NCI-H748 treated with DMSO at 0.1 percent for 48 hours (cell line): ENCODE measurements at regions not wholly inside any gene's neighbourhood (a gene's known extent, or its start where the extent isn't known, plus 50 kb on each side); places are given as distances from the start of the nearest gene placed in this dataset.

Source experiments
- DNase-seq: peaks from one replicate; lab custom pipeline; 2025; lab: John Stamatoyannopoulos, UW

DNA sequence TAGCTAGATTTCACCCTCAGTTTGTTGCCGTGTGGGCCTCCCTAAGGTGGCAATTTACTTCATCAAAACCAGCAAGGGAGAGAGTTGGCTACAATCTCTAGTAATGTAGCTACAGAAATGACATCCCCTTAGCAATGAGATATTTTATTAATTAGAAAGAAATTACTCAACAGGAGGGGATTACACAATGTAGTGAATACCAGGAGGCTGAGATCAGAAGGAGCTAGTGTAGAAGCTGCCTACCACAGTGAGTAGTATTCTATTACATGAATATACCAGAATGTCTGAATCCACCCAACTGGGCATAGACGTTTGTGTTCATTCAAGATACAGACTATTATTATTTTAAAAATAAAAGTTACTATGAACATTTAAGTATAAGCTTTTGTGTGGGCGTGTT lies 868.2 kb upstream of the CXADR start:
- DNase-seq = no peak

DNA sequence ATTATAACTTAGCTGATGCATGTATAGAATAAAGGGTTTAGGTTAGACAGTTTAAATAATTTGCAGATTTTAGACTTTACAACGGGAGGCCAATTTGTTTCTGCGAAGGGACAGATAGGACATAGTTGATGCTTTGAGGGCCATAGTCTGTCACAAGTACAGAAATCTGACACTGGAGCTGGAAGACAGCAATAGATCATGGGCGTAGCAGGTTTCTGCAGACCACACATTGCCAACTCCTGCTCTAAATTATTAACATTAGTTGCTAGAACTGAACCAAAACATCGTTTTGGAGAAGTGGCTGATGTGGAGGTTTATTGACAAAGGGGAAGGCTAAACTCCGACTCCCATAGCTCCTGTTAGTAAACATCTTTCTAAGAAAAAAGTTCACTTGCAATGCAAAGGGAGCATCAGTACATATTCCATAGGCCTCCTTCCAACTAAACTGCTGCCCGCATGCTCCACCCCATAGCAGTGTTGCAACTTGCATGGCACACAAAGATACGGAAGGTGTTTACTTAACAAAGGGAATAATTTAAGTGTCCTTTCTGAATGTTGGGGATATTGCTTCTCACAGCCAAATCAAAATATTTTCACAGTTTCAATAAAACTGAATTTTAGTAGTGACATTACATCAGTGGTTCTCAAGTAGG lies 862.0 kb upstream of the CXADR start:
- no peak for DNase-seq

DNA sequence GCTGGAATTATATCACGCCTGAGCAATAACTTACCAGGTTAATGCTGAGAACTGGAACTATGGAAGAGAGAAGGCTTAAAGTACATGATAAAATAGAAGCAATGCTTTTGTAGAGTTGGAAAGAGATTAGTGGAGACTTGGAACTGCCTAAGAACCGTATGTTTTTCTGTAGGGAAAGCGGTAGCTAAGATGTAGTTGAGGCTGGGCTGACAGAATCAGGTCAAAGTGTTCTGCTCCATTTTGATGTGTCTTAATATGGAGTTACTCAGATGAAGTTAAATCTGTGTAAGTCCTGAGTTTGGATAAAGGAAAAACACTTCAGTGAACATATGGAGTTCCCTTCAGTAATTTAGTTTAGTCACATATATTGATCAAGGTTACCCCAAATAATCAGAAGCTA lies 860.9 kb upstream of the CXADR start:
- DNase-seq = no peak

DNA sequence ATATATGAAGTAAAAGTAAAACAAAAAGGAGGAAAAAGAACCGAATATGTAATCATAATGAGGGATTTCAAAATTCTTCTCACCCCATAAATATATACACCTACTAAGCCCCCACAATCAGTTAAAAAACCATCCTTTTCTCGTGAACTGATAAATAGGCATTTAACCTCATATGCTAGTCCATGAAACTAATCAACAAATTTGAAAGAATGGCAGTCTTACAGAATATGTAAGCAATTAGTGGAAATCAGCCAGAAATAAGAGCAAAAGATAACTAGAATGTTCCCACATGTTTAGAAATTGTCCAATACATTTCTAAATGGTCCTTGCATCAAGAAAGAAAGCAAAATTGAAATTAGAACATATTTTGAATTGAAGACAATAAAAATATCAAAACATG lies 849.4 kb upstream of the CXADR start:
- DNase-seq = no peak

DNA sequence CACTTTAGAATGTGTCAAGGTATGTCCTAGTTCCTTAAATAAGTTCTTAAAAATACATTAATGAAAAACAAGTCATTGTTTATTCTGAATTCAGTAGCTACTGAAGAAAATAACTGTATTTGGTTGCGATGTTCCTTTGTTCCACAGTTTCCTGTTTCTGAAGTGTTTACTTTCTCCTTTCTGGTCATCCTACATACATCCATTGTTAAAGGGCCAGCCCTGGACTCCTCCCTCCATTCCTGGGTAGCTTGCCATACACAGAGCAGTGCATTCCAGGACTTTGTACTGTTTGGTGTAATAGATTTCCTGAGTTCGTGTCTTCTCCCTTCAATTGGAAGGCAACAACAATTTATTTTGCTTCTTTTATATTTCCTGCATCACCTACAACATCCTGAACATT lies 845.4 kb upstream of the CXADR start:
- DNase-seq = no peak

DNA sequence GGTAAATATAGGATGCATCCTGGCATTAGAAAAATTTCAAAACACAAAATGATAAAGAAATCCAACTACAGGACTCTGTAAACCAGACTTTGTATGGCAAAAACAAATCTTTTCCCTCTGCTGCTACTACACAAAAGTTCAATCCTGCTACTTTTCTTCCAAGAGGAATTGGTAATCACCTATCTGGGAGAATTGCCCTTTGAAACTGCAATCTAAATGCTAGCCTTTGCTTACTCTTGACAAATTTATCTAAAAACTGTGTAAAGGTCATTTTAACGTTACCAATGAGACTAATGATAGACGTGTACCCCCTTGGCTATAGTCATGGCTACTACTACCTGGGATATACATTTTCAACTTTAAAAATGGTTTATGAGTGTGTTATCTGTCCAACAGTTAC lies 837.9 kb upstream of the CXADR start:
- DNase-seq = no peak

DNA sequence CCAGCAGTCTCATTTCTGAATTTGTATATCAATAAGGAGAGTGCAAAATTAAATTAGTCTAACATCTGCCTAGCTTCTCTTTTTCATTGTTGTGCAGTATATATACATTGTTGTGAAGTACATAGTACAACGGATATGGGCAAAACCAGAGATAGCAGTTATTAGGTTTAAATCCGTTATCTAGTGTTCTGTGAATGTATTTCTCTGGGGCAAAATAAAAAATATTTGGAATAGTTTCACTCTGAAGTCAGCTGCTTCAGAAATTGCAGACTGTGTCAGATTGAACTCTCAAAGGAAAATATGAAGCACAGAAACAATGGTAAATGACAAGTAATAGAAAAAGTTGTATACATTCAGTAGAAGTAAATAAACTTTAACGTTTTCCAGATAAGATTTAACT lies 836.5 kb upstream of the CXADR start:
- DNase-seq = no peak

DNA sequence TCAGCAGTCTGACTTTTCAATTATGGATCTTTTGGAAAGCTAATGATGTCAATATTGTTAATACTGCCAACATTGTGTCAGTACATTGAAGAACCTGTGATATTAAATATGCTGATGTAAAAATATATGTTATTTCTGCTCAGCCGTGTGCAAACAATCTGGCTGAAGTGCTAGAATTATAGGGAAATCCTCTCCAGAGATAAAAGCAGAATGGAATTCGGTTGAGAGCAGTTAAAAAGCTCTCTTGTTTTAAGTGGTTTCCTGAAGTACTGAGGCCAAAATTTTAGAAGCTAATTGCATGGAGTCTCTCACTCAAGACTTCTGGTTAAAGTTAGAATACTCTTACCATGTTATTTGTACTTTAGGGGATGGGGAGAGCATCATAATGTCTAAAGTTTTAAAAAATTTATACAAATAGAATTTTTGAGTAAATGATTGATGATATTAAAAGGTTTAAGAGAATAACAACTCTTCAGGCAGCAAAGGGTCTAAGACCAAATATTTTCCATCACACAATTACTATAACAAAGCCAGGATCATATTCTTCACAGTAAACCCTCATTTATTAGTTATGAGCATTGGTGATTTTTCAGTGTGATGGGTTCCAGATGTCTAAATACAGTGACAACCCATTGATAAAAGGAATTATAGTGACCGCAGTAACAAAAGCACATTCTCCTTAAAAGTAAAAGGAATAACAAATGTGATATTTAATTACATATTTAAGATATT lies 834.2 kb upstream of the CXADR start:
- no peak for DNase-seq

DNA sequence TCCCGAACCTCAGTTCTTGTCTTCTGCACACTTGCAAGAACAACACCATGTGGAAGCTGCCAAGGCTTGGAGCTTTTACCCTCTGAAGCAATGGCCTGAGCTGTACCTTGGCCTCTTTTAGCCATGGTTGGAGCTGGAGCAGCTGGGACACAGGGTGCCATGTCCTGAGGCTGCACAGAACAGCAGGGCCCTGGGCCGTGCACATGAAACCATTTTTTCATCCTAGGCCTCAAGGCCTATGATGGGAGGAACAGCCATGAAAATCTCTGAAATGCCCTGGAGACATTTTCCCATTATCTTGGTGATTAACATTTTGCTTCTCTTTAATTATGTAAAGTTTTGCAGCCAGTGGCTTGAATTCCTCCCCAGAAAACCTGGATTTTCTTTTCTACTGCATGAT lies 817.8 kb upstream of the CXADR start:
- no peak for DNase-seq

DNA sequence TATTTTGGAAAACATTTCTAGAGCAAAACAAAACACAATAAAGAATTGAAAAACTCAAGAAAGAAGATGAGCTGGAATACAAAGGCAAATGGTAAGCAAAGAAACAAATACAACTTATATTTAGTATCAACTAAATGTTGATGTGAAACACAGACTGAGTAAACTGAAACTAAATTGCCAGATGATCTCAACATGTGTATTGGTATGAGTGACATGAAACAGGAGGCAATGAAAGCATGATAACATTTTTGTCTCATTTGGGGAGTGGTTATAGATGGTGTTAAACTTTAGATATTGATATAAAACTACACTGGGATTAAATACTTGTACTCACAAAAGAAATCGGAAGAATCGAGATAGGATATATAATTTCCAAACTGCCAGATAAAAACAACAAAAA lies 805.6 kb upstream of the CXADR start:
- no peak for DNase-seq

DNA sequence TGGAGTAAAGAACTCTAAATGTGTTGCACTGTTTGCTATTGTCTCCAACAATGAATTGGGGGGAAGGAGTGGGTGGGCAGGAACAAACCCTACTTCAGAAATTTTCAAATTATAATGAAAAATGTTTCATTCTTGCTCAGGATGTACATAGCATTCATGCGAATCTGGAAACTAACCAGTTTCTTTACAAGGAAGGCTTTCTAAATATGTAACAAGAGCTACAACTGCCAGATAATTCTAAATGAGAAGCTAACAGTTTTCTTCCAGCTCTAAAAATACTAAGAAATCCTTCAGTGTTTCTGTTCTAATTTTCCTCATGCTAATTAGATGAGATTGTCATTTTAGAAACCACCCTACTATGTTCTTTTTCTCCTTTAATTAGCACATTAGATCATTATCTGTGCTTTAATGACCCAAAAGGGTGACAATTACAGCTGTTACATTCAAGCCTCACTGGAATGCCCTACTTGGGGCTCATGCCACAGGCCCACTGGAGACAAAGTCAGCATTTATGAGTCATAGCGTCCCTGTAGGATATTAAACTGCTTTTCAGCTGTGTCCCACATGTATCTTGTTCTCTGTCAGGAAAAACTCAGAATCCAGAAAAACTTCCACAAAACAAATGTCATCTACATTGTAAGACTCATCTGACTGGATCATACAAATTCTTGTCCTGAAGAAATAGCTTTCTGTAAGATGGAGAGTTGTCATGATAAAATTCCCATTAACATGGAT lies 804.6 kb upstream of the CXADR start:
- no peak for DNase-seq

DNA sequence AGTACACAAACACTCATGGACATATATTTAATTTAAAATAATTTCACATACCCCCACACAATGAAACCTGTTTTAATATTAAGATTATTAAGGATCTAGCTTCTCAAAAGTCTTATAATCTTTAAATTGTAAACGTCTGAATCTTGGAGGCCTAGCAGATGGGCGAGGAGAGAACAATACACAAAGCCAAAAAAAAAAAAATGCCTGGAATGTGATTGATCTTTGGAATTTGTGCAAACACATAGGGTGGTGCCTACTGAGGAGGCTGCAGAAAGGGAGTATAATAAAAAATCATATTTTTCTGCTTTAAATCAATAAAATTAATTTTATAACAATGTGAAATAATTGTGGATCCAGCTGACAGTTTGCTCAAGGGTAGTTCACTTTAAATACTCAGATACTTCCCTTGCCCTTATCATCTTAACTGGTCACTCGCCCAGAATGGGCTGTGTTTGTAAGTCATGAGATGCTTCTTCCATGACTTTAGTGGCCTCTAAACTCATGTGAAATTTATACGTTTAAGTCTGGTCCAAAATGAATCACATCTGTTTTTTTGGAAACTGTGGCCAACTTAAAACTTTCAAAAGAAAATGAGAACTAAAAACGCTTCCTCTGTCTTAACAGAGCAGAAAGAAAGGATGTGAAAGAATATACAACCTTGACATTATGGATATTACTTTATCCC lies 802.8 kb upstream of the CXADR start:
- DNase-seq = no peak

DNA sequence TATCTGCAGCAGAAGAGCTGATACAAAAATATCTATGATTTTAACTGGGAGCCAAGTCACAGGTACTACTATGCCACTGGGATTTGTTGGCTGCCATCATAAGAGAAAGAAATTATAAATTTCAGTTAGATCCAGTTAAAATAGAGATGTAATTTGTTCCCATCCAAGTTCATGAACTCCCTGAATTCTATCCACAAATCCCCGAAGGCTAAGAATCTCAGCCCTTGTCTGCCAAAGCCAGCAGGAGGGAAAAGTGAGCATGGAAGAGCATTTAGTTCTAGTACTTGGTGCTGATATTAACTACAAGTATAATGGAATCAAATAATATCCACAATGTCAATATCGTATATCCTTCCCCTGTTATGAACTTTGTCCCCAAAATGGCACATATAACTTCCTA lies 801.1 kb upstream of the CXADR start:
- no peak for DNase-seq

DNA sequence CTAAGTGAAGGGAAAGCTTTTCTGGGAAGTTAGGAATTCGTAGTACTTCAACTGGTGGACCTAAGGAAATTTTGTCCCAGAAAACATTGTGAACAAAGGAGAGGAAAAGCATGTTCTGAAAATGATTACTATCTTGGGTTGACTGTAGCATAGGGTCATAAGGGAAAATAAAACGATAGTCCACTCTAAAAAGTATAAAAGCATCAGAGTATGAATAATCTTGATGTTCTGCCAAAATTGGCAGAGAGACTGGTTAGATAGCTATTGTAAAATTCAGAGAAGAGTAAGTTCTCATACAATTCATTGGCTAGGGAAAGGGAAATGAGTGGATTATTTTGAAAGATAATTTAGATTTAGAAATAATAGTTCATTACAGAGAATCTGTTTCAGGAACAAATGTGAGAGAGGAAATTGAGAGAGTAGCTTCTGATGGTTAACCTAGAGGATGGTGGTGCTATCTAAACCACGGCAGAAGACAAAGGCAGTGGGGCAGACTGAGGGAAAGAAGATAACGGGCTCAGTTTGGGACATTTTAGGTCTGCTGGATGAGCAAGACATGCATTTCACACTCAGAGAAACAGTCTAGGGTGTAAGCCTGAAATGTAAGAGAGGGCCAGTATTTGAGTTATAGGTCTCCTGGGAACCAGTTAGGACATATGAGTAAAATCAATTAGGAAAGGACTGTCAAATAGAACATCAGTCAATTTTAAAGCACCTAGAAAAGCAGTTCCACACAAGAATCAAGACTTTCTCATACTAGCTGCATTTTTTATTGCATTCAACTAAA lies 799.3 kb upstream of the CXADR start:
- no peak for DNase-seq

DNA sequence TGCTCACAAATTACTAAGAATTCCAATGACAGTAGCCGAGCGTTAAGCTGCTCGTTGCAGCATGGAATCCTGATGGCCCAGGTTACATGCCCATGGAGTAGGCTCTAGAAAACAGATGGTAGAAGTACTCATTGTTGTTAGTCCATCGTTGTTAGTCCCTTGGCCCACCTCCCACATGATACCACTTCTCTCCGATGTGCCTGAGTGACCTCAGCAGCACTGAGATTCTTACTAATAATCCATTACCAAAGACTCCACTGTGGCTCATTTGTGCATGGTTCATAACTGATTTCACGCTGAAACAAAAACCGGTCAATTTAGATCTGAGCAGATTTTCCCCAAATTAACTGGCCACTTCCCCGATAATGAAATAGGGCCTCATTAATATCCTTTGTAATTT lies 772.3 kb upstream of the CXADR start:
- no peak for DNase-seq

DNA sequence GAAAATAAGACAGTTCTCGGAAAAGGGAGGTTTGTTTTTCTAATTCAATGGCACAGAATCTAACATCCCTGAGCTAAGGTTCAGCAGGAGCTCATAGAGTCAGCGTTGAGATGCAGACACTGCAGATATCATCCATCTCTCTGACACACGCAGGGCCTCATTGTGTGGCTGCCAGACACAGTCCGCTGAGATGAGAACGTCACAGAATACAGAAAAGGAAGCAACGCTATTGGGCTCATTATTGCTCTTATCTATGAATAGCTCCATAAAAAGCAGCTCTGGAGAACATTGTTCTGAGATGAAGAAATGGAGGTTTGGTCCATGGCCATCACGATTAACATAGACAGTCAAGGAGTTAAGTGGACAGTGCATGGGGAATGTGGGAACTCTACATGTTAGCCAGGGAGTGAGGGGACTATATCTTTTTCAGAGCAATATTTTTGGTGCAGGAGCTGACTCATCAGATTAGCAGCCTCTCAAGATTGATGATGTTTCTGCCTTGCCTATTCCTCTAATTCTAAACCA lies 771.6 kb upstream of the CXADR start:
- no peak for DNase-seq

DNA sequence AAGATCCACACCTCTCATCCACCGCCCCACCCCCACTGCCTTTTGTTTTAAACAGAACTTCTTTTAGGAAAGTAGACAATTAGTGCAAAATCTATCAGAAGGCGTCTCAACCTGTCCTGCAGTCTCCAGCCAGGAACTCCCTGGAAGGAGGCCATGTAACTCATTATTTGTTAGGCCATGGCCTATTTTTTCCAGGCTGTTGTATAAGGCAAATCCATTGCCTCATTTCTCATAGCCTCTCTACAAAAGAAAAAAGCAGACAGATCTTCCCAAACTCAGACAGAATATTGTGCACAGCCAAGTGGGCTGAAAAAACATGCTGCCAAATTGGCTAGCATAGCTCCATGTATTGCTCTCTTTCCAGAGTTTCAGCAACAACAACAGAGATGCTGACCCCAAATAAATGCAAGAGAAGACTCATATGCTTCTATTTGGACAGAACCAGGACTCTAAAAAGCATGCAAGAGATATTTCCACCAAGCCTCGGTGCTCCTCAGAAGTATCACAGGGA lies 770.7 kb upstream of the CXADR start:
- no peak for DNase-seq

DNA sequence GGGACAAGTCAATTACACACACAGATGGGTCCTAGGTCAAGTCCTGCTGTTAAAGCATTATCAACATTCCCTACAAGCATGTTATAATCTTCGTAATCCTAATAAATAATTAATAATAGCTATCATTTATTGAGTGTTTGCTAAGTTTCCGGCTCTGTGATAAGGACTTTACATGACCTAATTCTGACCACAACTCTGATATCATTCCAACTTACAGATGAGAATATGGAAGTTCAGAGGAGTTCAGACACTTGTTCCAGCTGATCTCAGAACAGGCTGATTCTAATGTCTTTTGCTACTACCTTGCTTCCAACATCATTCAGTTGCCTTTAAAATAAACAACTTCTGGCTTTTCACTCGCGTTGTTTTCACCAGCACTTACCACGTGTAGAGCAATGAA lies 770.1 kb upstream of the CXADR start:
- DNase-seq = no peak

DNA sequence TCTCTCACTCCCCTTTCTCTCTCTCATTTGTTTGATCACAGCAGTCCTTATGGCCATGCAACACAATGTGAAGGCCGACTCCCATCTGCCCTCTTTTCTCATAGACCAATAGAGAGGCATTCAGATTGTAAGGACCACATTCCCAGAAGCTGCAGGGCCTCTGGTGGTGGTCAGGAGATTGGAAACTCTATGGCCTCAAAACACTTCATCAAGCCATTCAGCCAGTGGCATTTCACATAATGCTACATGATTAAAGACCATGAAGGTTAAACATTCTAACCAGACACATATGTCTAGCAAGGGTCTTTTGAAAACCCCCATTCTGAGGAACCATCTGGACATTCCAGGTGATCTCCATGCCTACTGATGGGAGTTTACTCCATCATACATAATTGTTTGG lies 769.5 kb upstream of the CXADR start:
- no peak for DNase-seq

DNA sequence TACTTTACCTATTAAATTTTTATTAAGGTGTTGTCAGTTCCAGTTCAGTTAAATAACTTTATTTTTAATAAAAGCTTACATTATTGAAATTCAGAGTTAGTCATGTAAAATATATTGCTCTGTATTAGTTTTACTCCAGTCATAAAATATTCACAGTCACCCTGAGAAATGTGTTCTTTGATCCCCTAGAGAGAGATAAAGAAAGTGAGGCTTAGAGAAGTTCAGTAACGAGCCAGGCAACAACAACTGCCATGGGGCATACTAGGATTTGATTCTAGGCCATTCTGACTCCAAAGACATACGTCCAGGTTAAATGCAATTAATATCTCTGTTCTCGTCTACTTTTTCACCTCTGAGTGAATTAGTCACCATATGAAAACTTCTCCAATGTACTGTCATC lies 761.9 kb upstream of the CXADR start:
- no peak for DNase-seq

DNA sequence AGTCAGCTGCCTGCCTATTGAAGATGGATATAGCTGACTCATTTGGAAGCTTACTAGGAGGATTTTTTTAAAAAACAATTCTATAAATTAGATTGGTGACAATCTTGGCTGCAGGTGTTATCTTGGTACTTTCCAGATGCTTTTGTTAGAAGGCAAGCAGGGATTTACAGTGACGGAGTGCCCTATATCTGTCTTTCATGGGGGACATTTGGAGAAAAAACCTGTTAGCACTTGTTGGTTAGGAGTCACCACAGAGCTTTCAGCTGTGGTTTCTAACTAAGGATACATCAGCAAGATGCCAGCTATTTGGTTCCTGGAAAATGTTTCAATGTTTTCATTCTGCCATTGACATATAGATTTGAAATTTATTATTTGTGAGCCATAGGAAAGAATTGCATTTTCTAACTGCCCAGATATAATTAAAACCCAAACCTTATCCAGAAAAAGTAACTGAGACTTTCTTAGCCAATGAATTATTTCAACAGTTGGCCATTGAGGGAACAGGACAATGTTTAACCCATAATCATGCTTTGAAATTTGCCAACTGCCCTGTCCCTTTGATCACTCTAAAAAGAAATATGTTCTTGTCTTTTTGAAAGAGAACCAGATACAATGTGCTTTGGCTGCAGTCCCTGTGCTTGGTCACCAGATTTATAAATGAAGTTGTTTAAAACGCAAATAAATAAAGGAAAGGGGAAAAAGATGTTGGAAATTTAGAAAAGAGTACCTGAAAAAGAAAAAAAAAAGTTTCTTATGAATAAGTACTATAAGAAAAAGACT lies 761.0 kb upstream of the CXADR start:
- no peak for DNase-seq
